A549 (cell line): ENCODE measurements at regions not wholly inside any gene's neighbourhood (a gene's known extent, or its start where the extent isn't known, plus 50 kb on each side); places are given as distances from the start of the nearest gene placed in this dataset.

Experiments used
- BHLHE40 ChIP-seq: IDR thresholded peaks from 2 replicates; pipeline ENCODE4 v1.6.1; 2012; ENCODE audit warnings: low read depth, low read length, inconsistent platforms
- CHD2 ChIP-seq: fragments of 150-350 bp; IDR thresholded peaks from 2 replicates; pipeline ENCODE4 v1.6.1; 2014; ENCODE audit warnings: low read length; ENCODE audit not compliant: partially characterized antibody
- ESRRA ChIP-seq: fragments of 150-350 bp; IDR thresholded peaks from 2 replicates; pipeline ENCODE4 v1.6.1; 2014; ENCODE audit warnings: mild to moderate bottlenecking, low read length, borderline replicate concordance
- MAZ ChIP-seq: fragments of 150-350 bp; IDR thresholded peaks from 2 replicates; pipeline ENCODE4 v1.6.1; 2014; ENCODE audit warnings: antibody characterized with exemption, low read depth, low read length, borderline replicate concordance
- POLR2A ChIP-seq: IDR thresholded peaks from 2 replicates; pipeline ENCODE4 v1.6.1; 2012; ENCODE audit warnings: mild to moderate bottlenecking, low read length
- RAD21 ChIP-seq, 2 experiments: fragments of >200 bp in 1 of 2; sonication (Bioruptor Twin) in 1 of 2; formaldehyde crosslinking in 1 of 2; IDR thresholded peaks in 1 of 2; conservative IDR thresholded peaks in 1 of 2; 2 replicates in 1 of 2; 3 replicates in 1 of 2; pipeline ENCODE4 v1.6.1; 2012 to 2018; ENCODE audit warnings: inconsistent platforms in 1 of 2
- RNF2 ChIP-seq: fragments of 200-600 bp; sonication (generic); IDR thresholded peaks from 2 replicates; pipeline ENCODE4 v1.6.1; 2016; ENCODE audit warnings: low read depth, mild to moderate bottlenecking, antibody characterized with exemption, moderate library complexity, borderline replicate concordance
- TF ChIP-seq, protein P1 (sequence below): fragments of >200 bp; sonication (Bioruptor Twin); formaldehyde crosslinking; IDR thresholded peaks from 3 replicates; pipeline ENCODE4 v1.5.1; 2016
- TF ChIP-seq, protein P2 (sequence below): fragments of 150-350 bp; IDR thresholded peaks from 2 replicates; pipeline ENCODE4 v1.6.1; 2014; ENCODE audit warnings: low read depth, mild to moderate bottlenecking, low read length
- TF ChIP-seq, protein P3 (sequence below): fragments of 450-650 bp; IDR thresholded peaks from 2 replicates; pipeline ENCODE4 v1.6.1; 2014; ENCODE audit warnings: antibody characterized with exemption
- TF ChIP-seq, protein P4 (sequence below): fragments of 250-450 bp; sonication (Bioruptor Pico); IDR thresholded peaks from 2 replicates; pipeline ENCODE4 v1.5.0; 2021; ENCODE audit warnings: mild to moderate bottlenecking, moderate library complexity, borderline replicate concordance

DNA sequence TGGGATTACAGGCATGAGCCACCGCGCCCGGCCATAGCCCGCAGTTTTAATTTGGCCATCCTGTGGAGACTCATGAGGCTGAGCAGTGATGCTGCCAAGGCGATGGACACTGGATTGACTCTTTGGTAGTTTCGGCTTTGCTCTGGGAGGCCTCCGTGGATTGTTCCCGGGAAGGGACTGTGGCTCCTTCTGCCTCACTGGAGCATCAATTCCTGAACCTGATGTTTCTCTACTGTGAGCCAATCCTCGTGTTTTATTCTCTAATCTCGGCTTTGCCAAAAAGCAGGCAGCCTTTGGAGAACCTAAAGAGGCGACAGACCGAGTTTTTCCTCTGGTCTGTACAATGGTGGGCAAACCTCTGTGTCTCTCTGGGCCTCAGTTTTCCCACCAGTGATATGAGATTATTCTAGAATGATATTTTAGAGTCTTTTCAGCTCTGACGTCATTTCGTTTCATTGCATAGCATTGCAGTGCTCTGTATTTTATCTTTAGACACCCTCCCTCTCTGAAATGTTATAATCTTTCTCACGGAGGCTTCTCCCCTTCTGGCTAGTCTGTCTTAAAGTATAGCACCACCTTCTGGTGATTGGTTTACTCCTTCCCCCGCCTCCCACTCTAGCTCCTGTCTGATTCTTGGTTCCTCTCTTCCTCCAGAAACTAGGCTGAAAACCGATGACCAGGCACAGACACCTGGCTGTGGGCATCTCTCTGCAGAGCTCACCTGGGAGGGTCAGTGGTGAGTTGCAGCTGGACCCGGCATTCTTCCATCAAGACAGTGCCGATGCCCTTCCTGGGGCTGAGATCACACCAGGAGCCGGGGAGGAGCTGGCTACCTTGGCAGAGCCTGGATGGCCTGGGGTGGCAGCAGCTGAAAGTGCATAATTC, 341.3 kb downstream of the MYCN start:
- TF ChIP-seq MAZ (no peak), ESRRA (no peak), RNF2 (no peak), CHD2 (no peak), POLR2A (no peak), BHLHE40 (no peak), RAD21 (conservative IDR thresholded peaks at IDR 0.05 in 1 of 2, IDR thresholded peaks at IDR 0.05 in 1 of 2) (peak; percentile 54 to 62)
- TF ChIP-seq, protein P1, sequence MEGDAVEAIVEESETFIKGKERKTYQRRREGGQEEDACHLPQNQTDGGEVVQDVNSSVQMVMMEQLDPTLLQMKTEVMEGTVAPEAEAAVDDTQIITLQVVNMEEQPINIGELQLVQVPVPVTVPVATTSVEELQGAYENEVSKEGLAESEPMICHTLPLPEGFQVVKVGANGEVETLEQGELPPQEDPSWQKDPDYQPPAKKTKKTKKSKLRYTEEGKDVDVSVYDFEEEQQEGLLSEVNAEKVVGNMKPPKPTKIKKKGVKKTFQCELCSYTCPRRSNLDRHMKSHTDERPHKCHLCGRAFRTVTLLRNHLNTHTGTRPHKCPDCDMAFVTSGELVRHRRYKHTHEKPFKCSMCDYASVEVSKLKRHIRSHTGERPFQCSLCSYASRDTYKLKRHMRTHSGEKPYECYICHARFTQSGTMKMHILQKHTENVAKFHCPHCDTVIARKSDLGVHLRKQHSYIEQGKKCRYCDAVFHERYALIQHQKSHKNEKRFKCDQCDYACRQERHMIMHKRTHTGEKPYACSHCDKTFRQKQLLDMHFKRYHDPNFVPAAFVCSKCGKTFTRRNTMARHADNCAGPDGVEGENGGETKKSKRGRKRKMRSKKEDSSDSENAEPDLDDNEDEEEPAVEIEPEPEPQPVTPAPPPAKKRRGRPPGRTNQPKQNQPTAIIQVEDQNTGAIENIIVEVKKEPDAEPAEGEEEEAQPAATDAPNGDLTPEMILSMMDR: peak; percentile 46
- TF ChIP-seq, protein P2, sequence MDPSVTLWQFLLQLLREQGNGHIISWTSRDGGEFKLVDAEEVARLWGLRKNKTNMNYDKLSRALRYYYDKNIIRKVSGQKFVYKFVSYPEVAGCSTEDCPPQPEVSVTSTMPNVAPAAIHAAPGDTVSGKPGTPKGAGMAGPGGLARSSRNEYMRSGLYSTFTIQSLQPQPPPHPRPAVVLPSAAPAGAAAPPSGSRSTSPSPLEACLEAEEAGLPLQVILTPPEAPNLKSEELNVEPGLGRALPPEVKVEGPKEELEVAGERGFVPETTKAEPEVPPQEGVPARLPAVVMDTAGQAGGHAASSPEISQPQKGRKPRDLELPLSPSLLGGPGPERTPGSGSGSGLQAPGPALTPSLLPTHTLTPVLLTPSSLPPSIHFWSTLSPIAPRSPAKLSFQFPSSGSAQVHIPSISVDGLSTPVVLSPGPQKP: no peak
- TF ChIP-seq, protein P3, sequence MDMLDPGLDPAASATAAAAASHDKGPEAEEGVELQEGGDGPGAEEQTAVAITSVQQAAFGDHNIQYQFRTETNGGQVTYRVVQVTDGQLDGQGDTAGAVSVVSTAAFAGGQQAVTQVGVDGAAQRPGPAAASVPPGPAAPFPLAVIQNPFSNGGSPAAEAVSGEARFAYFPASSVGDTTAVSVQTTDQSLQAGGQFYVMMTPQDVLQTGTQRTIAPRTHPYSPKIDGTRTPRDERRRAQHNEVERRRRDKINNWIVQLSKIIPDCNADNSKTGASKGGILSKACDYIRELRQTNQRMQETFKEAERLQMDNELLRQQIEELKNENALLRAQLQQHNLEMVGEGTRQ: no peak
- TF ChIP-seq, protein P4, sequence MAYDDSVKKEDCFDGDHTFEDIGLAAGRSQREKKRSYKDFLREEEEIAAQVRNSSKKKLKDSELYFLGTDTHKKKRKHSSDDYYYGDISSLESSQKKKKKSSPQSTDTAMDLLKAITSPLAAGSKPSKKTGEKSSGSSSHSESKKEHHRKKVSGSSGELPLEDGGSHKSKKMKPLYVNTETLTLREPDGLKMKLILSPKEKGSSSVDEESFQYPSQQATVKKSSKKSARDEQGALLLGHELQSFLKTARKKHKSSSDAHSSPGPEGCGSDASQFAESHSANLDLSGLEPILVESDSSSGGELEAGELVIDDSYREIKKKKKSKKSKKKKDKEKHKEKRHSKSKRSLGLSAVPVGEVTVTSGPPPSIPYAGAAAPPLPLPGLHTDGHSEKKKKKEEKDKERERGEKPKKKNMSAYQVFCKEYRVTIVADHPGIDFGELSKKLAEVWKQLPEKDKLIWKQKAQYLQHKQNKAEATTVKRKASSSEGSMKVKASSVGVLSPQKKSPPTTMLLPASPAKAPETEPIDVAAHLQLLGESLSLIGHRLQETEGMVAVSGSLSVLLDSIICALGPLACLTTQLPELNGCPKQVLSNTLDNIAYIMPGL: no peak
